ENCODE measurements at regions not wholly inside any gene's neighbourhood (a gene's known extent, or its start where the extent isn't known, plus 50 kb on each side); places are given as distances from the start of the nearest gene placed in this dataset.
"Not testable (repeated sequence)": the region's sequence is repeated elsewhere in the genome, so short reads cannot be mapped to it uniquely, and the experiment has no call there.

DNA sequence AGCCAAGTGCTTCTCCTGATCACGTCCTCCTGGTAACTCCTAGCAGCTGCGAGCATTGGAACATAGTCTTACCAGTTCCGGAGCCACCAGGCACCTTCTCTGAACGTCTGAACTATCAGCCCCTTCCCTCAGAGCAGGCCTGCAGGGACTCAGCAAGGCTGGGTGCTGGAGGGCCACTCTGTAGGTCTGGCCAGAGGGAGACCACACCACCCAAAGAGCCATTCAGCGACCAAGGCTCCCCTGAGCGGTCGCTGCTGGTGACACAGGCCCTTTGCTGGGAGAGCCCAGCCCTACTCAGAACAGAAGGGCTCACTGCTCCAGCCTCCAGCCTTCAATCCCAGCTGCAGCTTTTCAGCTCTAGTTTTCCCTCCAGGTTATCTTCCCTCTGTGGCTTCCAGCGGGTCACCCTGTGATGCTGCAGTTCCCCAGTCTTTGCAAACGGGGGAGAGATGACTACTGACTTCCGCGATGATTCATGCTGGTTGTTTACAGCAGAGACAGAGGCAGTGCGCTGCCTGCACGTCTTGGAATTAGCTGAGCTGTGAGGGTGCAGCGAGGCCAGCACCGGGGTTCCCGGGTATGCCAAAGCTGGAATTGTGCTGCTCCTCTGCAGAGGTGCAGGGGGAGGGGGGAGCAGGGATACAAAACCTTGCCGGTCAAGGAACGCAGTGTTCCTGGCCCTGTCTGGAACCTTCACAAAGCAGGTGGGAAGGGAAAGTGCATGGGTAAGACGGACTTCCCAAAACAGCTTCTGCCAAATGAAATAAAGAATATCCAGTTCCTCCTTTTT is 161.4 kb downstream of the LY86 start:
- DNase-seq (no peak), ATAC-seq (replicated peaks) (peak in 1 of 2 donors; percentile 53)
- Mint-ChIP-seq H3K4me1 (peaks cover 0 to 1% of the 10 kb centered on the region in 2 donors), H3K27ac (no peak overlapping the region), H3K4me3 (no peak overlapping the region), H3K27me3 (peaks cover 0 to 5% of the 10 kb centered on the region in 2 donors), H3K9me3 (no peaks in the 10 kb centered on the region), H3K36me3 (no peaks in the 10 kb centered on the region)

GRCh38 chr6:6750594-6751265 is 162.2 kb downstream of the LY86 start:
- Mint-ChIP-seq H3K4me1 (peaks cover 0 to 1% of the 10 kb centered on the region in 2 donors), H3K9me3 (no peaks in the 10 kb centered on the region), H3K27me3 (peaks cover 0 to 5% of the 10 kb centered on the region in 2 donors), H3K27ac (no peak overlapping the region), H3K4me3 (no peak overlapping the region), H3K36me3 (no peaks in the 10 kb centered on the region)
- ATAC-seq (replicated peaks) (no peak), DNase-seq (no peak)

GRCh38 chr6:6751266-6751596 is 162.7 kb downstream of the LY86 start:
- ATAC-seq (replicated peaks) = no peak
- no peak overlapping the region for H3K4me3 Mint-ChIP-seq
- H3K27ac Mint-ChIP-seq = no peak overlapping the region
- no peak for DNase-seq
- H3K36me3 Mint-ChIP-seq = no peaks in the 10 kb centered on the region
- no peaks in the 10 kb centered on the region for H3K9me3 Mint-ChIP-seq
- H3K4me1 Mint-ChIP-seq = peaks cover 0 to 1% of the 10 kb centered on the region in 2 donors
- peaks cover 0 to 5% of the 10 kb centered on the region in 2 donors for H3K27me3 Mint-ChIP-seq

- no peak overlapping the region for H3K4me3 Mint-ChIP-seq
- DNase-seq (no peak), ATAC-seq (replicated peaks) (no peak)
- peaks cover 0 to 1% of the 10 kb centered on the region in 2 donors for H3K4me1 Mint-ChIP-seq
- H3K27ac Mint-ChIP-seq = no peak overlapping the region
- H3K27me3 Mint-ChIP-seq = peaks cover 0 to 5% of the 10 kb centered on the region in 2 donors
- no peaks in the 10 kb centered on the region for H3K36me3 Mint-ChIP-seq
- H3K9me3 Mint-ChIP-seq = no peaks in the 10 kb centered on the region
Observed at GRCh38 chr6:6751619-6752023, 163.1 kb downstream of the LY86 start.

GRCh38 chr6:6752129-6752528 is 163.6 kb downstream of the LY86 start:
- Mint-ChIP-seq H3K4me3 (no peak overlapping the region), H3K9me3 (no peaks in the 10 kb centered on the region), H3K36me3 (no peaks in the 10 kb centered on the region), H3K27me3 (peaks cover 0 to under 1% of the 10 kb centered on the region in 2 donors), H3K27ac (no peak overlapping the region), H3K4me1 (peaks cover 0 to 1% of the 10 kb centered on the region in 2 donors)
- DNase-seq = no peak
- no peak for ATAC-seq (replicated peaks)

- DNase-seq = no peak
- Mint-ChIP-seq H3K4me3 (no peak overlapping the region), H3K4me1 (peaks cover 0 to 1% of the 10 kb centered on the region in 2 donors), H3K27ac (no peak overlapping the region), H3K36me3 (no peaks in the 10 kb centered on the region), H3K27me3 (no peaks in the 10 kb centered on the region), H3K9me3 (no peaks in the 10 kb centered on the region)
- ATAC-seq (replicated peaks) = no peak
Observed at GRCh38 chr6:6753301-6753700, 164.8 kb downstream of the LY86 start.

GRCh38 chr6:6756526-6756925 is 168.0 kb downstream of the LY86 start:
- H3K9me3 Mint-ChIP-seq = no peaks in the 10 kb centered on the region
- no peak overlapping the region for H3K27ac Mint-ChIP-seq
- H3K4me1 Mint-ChIP-seq = peaks cover 6 to 19% of the 10 kb centered on the region in 2 donors
- H3K36me3 Mint-ChIP-seq = no peaks in the 10 kb centered on the region
- DNase-seq (no peak), ATAC-seq (replicated peaks) (no peak)
- H3K27me3 Mint-ChIP-seq = no peaks in the 10 kb centered on the region
- H3K4me3 Mint-ChIP-seq = no peak overlapping the region

DNA sequence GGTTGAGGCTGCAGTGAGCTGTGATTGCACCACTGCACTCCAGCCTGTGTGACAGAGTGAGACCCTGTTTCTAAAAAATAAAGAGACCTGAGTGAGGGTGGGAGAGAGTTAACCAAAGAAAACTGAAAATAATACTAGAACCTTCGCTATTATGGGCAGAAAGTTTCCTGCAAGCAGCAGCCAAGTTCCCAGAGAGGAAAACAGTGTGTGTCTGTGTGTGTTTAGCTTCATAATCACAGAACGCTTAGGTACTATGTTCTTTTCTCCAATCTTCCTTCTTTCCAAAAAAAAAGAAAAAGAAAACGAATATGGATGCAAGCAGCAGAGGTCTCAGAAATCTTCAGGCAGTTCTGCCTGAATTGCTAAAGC is 170.0 kb downstream of the LY86 start:
- ATAC-seq (replicated peaks) = no peak
- Mint-ChIP-seq H3K9me3 (peaks cover 0 to 2% of the 10 kb centered on the region in 2 donors), H3K36me3 (no peaks in the 10 kb centered on the region), H3K27me3 (peaks cover 0 to 3% of the 10 kb centered on the region in 2 donors), H3K4me3 (no peak overlapping the region), H3K4me1 (peaks cover 4 to 19% of the 10 kb centered on the region in 2 donors), H3K27ac (no peak overlapping the region)
- no peak for DNase-seq

- peak; percentile 84 to 87 for ATAC-seq (replicated peaks)
- Mint-ChIP-seq H3K27me3 (peaks cover 0 to 3% of the 10 kb centered on the region in 2 donors), H3K9me3 (peaks cover 0 to 2% of the 10 kb centered on the region in 2 donors), H3K36me3 (no peaks in the 10 kb centered on the region), H3K4me3 (no peak overlapping the region), H3K27ac (no peak overlapping the region), H3K4me1 (peaks cover 4 to 19% of the 10 kb centered on the region in 2 donors)
- DNase-seq = peak; percentile 47
Observed at GRCh38 chr6:6758915-6759654, 170.6 kb downstream of the LY86 start.

DNA sequence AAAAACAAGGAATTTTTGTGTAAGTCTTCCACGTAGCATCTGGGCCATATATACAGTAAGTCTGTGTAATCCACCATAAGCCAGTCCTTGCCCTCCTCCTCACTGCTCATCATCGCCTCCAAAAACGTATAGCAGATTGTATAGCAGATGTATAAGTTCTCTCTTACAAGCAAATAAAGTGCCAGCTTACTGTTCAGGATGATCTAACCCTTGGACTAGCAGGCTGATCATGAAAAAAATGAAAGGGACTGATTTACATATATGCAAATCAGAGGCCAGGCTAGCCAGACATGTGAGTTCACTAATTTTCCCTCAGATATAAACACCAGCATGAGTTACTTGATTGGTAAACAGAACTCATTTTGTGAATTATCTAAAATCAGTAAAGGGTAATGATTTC is 171.5 kb downstream of the LY86 start:
- no peaks in the 10 kb centered on the region for H3K36me3 Mint-ChIP-seq
- DNase-seq (no peak), ATAC-seq (replicated peaks) (peak in 1 of 2 donors; percentile 16)
- peaks cover 5 to 19% of the 10 kb centered on the region in 2 donors for H3K4me1 Mint-ChIP-seq
- H3K27ac Mint-ChIP-seq = no peak overlapping the region
- peaks cover 0 to 3% of the 10 kb centered on the region in 2 donors for H3K27me3 Mint-ChIP-seq
- peaks cover 0 to 2% of the 10 kb centered on the region in 2 donors for H3K9me3 Mint-ChIP-seq
- no peak overlapping the region for H3K4me3 Mint-ChIP-seq

GRCh38 chr6:6762566-6762965 is 174.0 kb downstream of the LY86 start:
- not testable (repeated sequence) for ATAC-seq (replicated peaks); H3K27ac Mint-ChIP-seq

DNA sequence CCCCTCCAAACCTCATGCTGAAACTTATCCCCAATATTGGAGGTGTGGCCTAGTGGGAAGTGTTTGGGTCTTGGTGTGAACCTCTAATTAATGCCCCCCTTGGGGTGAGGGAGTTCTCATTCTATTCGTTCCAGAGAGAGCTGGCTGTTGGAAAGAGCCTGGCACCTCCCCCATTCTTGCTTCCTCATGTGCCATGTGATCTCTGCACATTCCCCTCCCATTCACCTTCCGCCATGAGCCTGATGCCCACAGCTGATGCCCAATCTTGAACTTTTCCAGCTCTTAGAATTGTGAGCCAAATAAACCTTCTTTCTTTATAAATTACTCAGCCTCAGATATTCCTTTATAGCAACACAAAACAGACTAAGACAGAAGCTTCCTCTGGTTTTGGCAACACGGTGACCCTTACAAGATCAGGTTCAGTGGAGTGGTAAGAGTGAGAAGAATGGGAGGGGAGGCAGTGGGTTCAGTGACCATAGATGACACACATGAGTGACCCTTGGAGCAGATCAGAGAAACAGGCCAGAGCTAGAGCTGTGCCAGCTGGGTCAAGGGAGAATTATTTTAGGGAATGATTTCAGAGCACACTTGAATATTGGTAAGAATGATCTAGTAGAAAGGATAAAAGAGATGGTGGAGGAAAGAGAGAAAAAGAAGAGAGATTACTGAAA is 176.4 kb downstream of the LY86 start:
- Mint-ChIP-seq H3K4me1 (peaks cover 3 to 5% of the 10 kb centered on the region in 2 donors), H3K36me3 (no peaks in the 10 kb centered on the region), H3K27ac (no peak overlapping the region)

More at GRCh38 chr6:6762566-6762965, 174.0 kb downstream of the LY86 start:
- H3K36me3 Mint-ChIP-seq, DNase-seq, H3K4me3 Mint-ChIP-seq, H3K27me3 Mint-ChIP-seq, H3K9me3 Mint-ChIP-seq: not testable (repeated sequence)
- peaks cover 7 to 19% of the 10 kb centered on the region in 2 donors for H3K4me1 Mint-ChIP-seq

DNA sequence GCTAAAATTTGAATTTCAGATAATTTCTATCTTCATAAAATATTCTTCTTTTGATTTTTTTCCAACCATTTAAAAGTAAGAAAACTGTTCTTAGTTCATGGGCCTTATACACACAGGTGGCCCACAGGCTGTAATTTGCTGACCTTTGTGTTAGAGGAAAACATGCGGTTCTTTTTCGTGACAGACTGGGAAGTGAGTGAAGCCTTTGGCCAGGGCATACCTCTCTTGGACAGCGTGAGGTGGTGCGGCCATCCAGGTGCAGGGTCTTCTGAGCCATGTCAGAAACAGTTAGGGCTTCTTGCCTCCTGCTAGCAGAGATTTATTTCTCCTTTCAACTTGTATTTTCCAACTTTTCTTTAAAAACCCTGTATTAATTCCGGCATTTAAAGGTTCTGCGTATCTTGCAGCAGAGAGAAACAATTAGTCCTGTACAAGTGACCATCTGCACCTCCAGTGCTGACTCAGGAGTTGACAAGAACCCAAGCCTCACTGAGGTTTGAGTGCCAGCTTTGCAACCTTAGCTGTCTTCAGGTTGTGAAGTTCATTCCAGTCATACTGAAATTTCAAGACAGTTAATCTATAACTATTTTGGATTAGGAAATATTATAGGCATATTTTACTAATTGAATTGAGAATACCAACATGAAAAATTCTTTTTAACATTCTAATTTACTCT is 177.8 kb downstream of the LY86 start:
- DNase-seq = no peak
- Mint-ChIP-seq H3K27ac (no peak overlapping the region), H3K27me3 (peaks cover 0 to 3% of the 10 kb centered on the region in 2 donors), H3K9me3 (peaks cover 0 to 2% of the 10 kb centered on the region in 2 donors), H3K36me3 (no peaks in the 10 kb centered on the region), H3K4me3 (no peak overlapping the region), H3K4me1 (peaks cover 0 to 2% of the 10 kb centered on the region in 2 donors)
- ATAC-seq (replicated peaks) = no peak

More for the DNA sequence above, 176.4 kb downstream of the LY86 start:
- Mint-ChIP-seq H3K4me3 (no peak overlapping the region), H3K27me3 (peaks cover 0 to 3% of the 10 kb centered on the region in 2 donors), H3K9me3 (peaks cover 0 to 2% of the 10 kb centered on the region in 2 donors)
- ATAC-seq (replicated peaks) = no peak
- no peak for DNase-seq

Measured in stimulated activated naive B cell treated with anti-CD40 and anti-IgM and Interleukin-4, amounts not matched to agents 10 μg/mL and 1 μg/mL and 100 μg/mL, for 72 hours (primary cell).